Psoas muscle (tissue), 7 donors: ENCODE measurements at regions not wholly inside any gene's neighbourhood (a gene's known extent, or its start where the extent isn't known, plus 50 kb on each side); places are given as distances from the start of the nearest gene placed in this dataset.

Experiments
- ATAC-seq, 4 donors: fragments of 200-7000 bp; cut with Tn5 transposase; one replicate each; pipeline ENCODE4 v1.9.1; 2020; ENCODE audit warnings: moderate library complexity in 3 of 4, mild to moderate bottlenecking in 2 of 4
- DNase-seq, 2 donors: peaks; one replicate each; pipeline ENCODE4 v3.0.0-alpha.2; 2020
- H3K27ac ChIP-seq: fragments of 200-600 bp; one replicate; pipeline ENCODE4 v1.8.0; 2022
- H3K27me3 ChIP-seq, 3 donors: fragments of 200-600 bp in 1 of 3; one replicate each; pipeline versions ENCODE4 v1.6.1 to v1.8.0; 2013 to 2022; ENCODE audit warnings: low read length in 2 of 3, mild to moderate bottlenecking in 2 of 3, moderate library complexity in 1 of 3; ENCODE audit not compliant: insufficient read depth in 3 of 3
- H3K36me3 ChIP-seq, 2 donors: fragments of 200-600 bp in 1 of 2; one replicate each; pipeline versions ENCODE4 v1.6.1 to v1.8.0; 2013 to 2022; ENCODE audit warnings: low read depth in 1 of 2, mild to moderate bottlenecking in 1 of 2, moderate library complexity in 1 of 2; ENCODE audit not compliant: insufficient read depth in 1 of 2
- H3K4me1 ChIP-seq: fragments of 200-600 bp; one replicate; pipeline ENCODE4 v1.8.0; 2022
- H3K4me3 ChIP-seq: fragments of 200-600 bp; one replicate; pipeline ENCODE4 v1.8.0; 2022; ENCODE audit warnings: mild to moderate bottlenecking
- H3K9me3 ChIP-seq: fragments of 200-600 bp; one replicate; pipeline ENCODE4 v1.8.0; 2022
- WGBS, 3 donors: extraction: QIAGEN DNeasy Blood & Tissue Kit; methylation state at CpG; one replicate each; pipeline versions ENCODE4 v1.1.6 to v1.1.7; 2013; 5-methylcytosine and 5-hydroxymethylcytosine counted together
- intact Hi-C, 2 donors: fragments of 100-400 bp; cut with DNase I; formaldehyde crosslinking; loops; one replicate each; pipeline versions ENCODE4 v1.11.0 to v1.14.2; 2022
- TF ChIP-seq, protein P1 (sequence below): fragments of 200-600 bp; IDR thresholded peaks from one replicate; pipeline ENCODE4 v1.8.0; 2022; ENCODE audit warnings: antibody characterized with exemption
- donor health status: healthy with polysubstance abuse.
- donor health status: DM: no; HTN: no; CAD: no; lungs with moderate emphysema.
- donor health status: Bipolar disorder and iron deficiency.
- donor health status: healthy.
- donor health status: DM: yes; HTN: yes; CAD: no.
- donor health status: DM: no; HTN: no; CAD: no.
- donor health status: DM: yes; HTN: yes; CAD: no.

GRCh38 chr19:31832176-31832548, 482.9 kb upstream of the TSHZ3 start:
- TF ChIP-seq, protein P1, sequence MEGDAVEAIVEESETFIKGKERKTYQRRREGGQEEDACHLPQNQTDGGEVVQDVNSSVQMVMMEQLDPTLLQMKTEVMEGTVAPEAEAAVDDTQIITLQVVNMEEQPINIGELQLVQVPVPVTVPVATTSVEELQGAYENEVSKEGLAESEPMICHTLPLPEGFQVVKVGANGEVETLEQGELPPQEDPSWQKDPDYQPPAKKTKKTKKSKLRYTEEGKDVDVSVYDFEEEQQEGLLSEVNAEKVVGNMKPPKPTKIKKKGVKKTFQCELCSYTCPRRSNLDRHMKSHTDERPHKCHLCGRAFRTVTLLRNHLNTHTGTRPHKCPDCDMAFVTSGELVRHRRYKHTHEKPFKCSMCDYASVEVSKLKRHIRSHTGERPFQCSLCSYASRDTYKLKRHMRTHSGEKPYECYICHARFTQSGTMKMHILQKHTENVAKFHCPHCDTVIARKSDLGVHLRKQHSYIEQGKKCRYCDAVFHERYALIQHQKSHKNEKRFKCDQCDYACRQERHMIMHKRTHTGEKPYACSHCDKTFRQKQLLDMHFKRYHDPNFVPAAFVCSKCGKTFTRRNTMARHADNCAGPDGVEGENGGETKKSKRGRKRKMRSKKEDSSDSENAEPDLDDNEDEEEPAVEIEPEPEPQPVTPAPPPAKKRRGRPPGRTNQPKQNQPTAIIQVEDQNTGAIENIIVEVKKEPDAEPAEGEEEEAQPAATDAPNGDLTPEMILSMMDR: no peak
- intact Hi-C loops: no loop called here
- Histone ChIP-seq H3K27ac (no peak overlapping the region), H3K9me3 (no peaks in the 10 kb centered on the region), H3K4me3 (no peak overlapping the region), H3K4me1 (no peaks in the 10 kb centered on the region), H3K36me3 (no peaks in the 10 kb centered on the region), H3K27me3 (no peaks in the 10 kb centered on the region)
- 78 to 84% (median 78%) methylated on average over 5 of the region's 5 CpGs for WGBS, 3 donors
- ATAC-seq (no peak), DNase-seq (no peak)

GRCh38 chr19:31834070-31834469, 484.8 kb upstream of the TSHZ3 start:
- no peak overlapping the region for H3K27ac ChIP-seq
- ATAC-seq (no peak), DNase-seq (no peak)
- H3K4me1 ChIP-seq: no peaks in the 10 kb centered on the region
- H3K4me3 ChIP-seq: no peak overlapping the region
- no peaks in the 10 kb centered on the region for H3K36me3 ChIP-seq
- H3K9me3 ChIP-seq: no peaks in the 10 kb centered on the region
- TF ChIP-seq, protein P1: no peak
- H3K27me3 ChIP-seq: no peaks in the 10 kb centered on the region
- intact Hi-C loops: no loop called here

DNA sequence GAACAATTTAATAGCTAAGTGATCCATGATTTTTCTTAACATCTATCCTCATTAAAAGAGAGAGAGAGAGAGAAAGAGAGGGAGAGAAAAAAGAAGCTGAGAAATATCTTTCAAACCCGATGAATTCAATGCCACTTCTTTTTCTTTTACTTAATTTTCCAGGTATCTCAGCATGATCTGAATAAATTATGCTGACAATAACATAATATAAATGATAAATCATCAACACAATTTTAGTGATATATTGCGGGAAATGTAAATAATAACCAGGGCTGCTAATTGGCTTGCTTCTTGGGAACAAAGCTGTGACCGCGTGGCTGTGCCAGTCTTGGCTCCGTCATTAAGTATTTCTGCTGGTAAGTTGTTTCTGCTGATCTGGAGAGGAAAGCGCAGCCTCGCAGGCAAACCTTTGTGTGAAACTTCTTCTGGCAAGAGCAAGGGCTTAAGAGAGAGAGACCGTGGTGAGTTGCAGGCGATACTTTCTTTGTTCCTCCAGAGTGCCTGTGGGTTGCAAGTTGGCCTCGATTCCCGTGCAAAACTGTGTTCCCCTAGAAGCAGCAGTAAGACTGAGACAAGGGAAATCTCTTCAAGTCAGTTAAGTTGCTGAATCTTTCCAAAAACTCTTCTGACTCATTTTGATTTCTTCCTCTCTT, 489.1 kb upstream of the TSHZ3 start:
- H3K36me3 ChIP-seq: no peaks in the 10 kb centered on the region
- no peaks in the 10 kb centered on the region for H3K4me1 ChIP-seq
- no peak overlapping the region for H3K27ac ChIP-seq
- peaks cover 4% of the 10 kb centered on the region for H3K9me3 ChIP-seq
- ATAC-seq (no peak), DNase-seq (no peak)
- intact Hi-C loops: no loop called here
- WGBS, 3 donors: 16 to 23% (median 17%) methylated on average over 11 of the region's 11 CpGs
- no peak overlapping the region for H3K4me3 ChIP-seq
- peaks cover 0 to 3% (median 0%) of the 10 kb centered on the region in 3 donors for H3K27me3 ChIP-seq
- TF ChIP-seq, protein P1: no peak

GRCh38 chr19:31840371-31840770, 491.1 kb upstream of the TSHZ3 start:
- intact Hi-C loops: no loop called here
- TF ChIP-seq, protein P1: no peak
- peaks cover 6% of the 10 kb centered on the region for H3K9me3 ChIP-seq
- ATAC-seq (no peak), DNase-seq (no peak)
- no peak overlapping the region for H3K27ac ChIP-seq
- H3K36me3 ChIP-seq: no peaks in the 10 kb centered on the region
- WGBS, 3 donors: 64 to 82% (median 65%) methylated on average over 2 of the region's 2 CpGs
- no peak overlapping the region for H3K4me3 ChIP-seq
- H3K4me1 ChIP-seq: no peaks in the 10 kb centered on the region
- peaks cover 0 to 3% (median 0%) of the 10 kb centered on the region in 3 donors for H3K27me3 ChIP-seq

DNA sequence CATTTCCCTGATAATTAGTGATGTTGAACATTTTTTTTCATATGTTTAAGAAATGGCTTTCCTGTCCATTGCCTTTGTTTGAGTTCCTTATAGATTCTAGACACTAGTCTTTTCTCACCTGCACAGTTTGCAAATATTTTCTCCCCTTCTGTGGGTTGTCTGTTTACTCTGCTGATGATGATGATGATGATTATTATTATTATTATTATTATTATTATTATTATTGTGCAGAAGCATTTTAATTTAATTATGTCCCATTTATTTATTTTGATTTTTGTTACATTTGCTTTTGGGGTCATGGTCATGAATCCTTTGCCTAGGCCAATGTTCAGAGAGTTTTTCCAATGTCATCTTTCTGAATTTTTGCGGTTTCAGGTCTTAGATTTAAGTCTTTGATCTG, 492.5 kb upstream of the TSHZ3 start:
- H3K4me3 ChIP-seq: no peak overlapping the region
- no peak overlapping the region for H3K27ac ChIP-seq
- intact Hi-C loops: no loop called here
- TF ChIP-seq, protein P1: no peak
- ATAC-seq (no peak), DNase-seq (no peak)
- no peaks in the 10 kb centered on the region for H3K36me3 ChIP-seq
- 66 to 95% (median 94%) methylated on average over 1 of the region's 1 CpG for WGBS, 3 donors
- no peaks in the 10 kb centered on the region for H3K4me1 ChIP-seq
- H3K9me3 ChIP-seq: peaks cover 6% of the 10 kb centered on the region
- H3K27me3 ChIP-seq: peaks cover 0 to 3% (median 0%) of the 10 kb centered on the region in 3 donors
